ENCODE measurements at regions not wholly inside any gene's neighbourhood (a gene's known extent, or its start where the extent isn't known, plus 50 kb on each side); places are given as distances from the start of the nearest gene placed in this dataset.
"Not testable (repeated sequence)": the region's sequence is repeated elsewhere in the genome, so short reads cannot be mapped to it uniquely, and the experiment has no call there.

GRCh38 chr2:16415861-16416260, 249.8 kb downstream of the CYRIA start:
- FAIRE-seq; DNase-seq (ENCODE audit: low spot score): not testable (repeated sequence)

GRCh38 chr2:16413947-16414346, 251.7 kb downstream of the CYRIA start:
- no peak for DNase-seq (ENCODE audit: low spot score)
- FAIRE-seq = no peak

GRCh38 chr2:16413285-16413684, 252.3 kb downstream of the CYRIA start:
- DNase-seq (ENCODE audit: low spot score) = no peak
- no peak for FAIRE-seq

GRCh38 chr2:16412321-16413030, 253.2 kb downstream of the CYRIA start:
- no peak for DNase-seq (ENCODE audit: low spot score)
- no peak for FAIRE-seq

- DNase-seq (ENCODE audit: low spot score) (no peak), FAIRE-seq (no peak)
Observed at GRCh38 chr2:16411788-16412187, 253.8 kb downstream of the CYRIA start.

GRCh38 chr2:16409849-16410248, 255.8 kb downstream of the CYRIA start:
- peak; percentile 99 for FAIRE-seq

GRCh38 chr2:16409006-16409390, 256.6 kb downstream of the CYRIA start:
- no peak for FAIRE-seq
- DNase-seq (ENCODE audit: low spot score) = no peak

More at GRCh38 chr2:16409849-16410248, 255.8 kb downstream of the CYRIA start:
- DNase-seq (ENCODE audit: low spot score) = no peak

GRCh38 chr2:16408331-16409005, 257.2 kb downstream of the CYRIA start:
- FAIRE-seq = no peak

GRCh38 chr2:16407358-16407757, 258.3 kb downstream of the CYRIA start:
- no peak for FAIRE-seq

More at GRCh38 chr2:16408331-16409005, 257.2 kb downstream of the CYRIA start:
- DNase-seq (ENCODE audit: low spot score) = peak; percentile 53

GRCh38 chr2:16406496-16407289, 258.9 kb downstream of the CYRIA start:
- no peak for FAIRE-seq

More at GRCh38 chr2:16407358-16407757, 258.3 kb downstream of the CYRIA start:
- DNase-seq (ENCODE audit: low spot score) = peak; percentile 29

GRCh38 chr2:16405551-16405950, 260.1 kb downstream of the CYRIA start:
- DNase-seq (ENCODE audit: low spot score) = no peak

More at GRCh38 chr2:16406496-16407289, 258.9 kb downstream of the CYRIA start:
- no peak for DNase-seq (ENCODE audit: low spot score)

GRCh38 chr2:16404551-16405300, 260.9 kb downstream of the CYRIA start:
- FAIRE-seq = peak; percentile 56
- no peak for DNase-seq (ENCODE audit: low spot score)

More at GRCh38 chr2:16405551-16405950, 260.1 kb downstream of the CYRIA start:
- FAIRE-seq = no peak

- FAIRE-seq = no peak
Observed at GRCh38 chr2:16404146-16404545, 261.5 kb downstream of the CYRIA start.

GRCh38 chr2:16402891-16403290, 262.7 kb downstream of the CYRIA start:
- DNase-seq (ENCODE audit: low spot score) = no peak
- FAIRE-seq = no peak

More at GRCh38 chr2:16404146-16404545, 261.5 kb downstream of the CYRIA start:
- DNase-seq (ENCODE audit: low spot score) = no peak

- DNase-seq (ENCODE audit: low spot score) (no peak), FAIRE-seq (peak; percentile 32)
Observed at GRCh38 chr2:16401761-16402300, 263.8 kb downstream of the CYRIA start.

GRCh38 chr2:16400127-16400623, 265.5 kb downstream of the CYRIA start:
- DNase-seq (ENCODE audit: low spot score) (no peak), FAIRE-seq (no peak)

- FAIRE-seq = no peak
- DNase-seq (ENCODE audit: low spot score) = no peak
Observed at GRCh38 chr2:16398486-16399043, 267.1 kb downstream of the CYRIA start.

- DNase-seq (ENCODE audit: low spot score) (no peak), FAIRE-seq (no peak)
Observed at GRCh38 chr2:16397681-16398475, 267.8 kb downstream of the CYRIA start.

GRCh38 chr2:16396986-16397385, 268.6 kb downstream of the CYRIA start:
- no peak for FAIRE-seq
- DNase-seq (ENCODE audit: low spot score) = no peak
